Mesenchymal stem cell (in vitro differentiated cells and primary cell): ENCODE measurements at regions not wholly inside any gene's neighbourhood (a gene's known extent, or its start where the extent isn't known, plus 50 kb on each side); places are given as distances from the start of the nearest gene placed in this dataset.

Experiments
- DNase-seq: peaks from one replicate; pipeline ENCODE4 v3.0.0-alpha.2; 2013
- H2AFZ ChIP-seq: one replicate; pipeline ENCODE4 v1.6.1; 2013; ENCODE audit warnings: low read depth, mild to moderate bottlenecking, control low read depth, inconsistent platforms, low read length, moderate library complexity
- H2AK5ac ChIP-seq: 2 replicates; pipeline ENCODE4 v1.6.1; 2013; ENCODE audit warnings: low read length, moderate library complexity, mild to moderate bottlenecking, inconsistent platforms; ENCODE audit not compliant: severe bottlenecking
- H2BK120ac ChIP-seq: one replicate; pipeline ENCODE4 v1.6.1; 2013; ENCODE audit warnings: low read depth, mild to moderate bottlenecking, inconsistent platforms, low read length, moderate library complexity
- H2BK12ac ChIP-seq, 2 experiments: one replicate each; pipeline ENCODE4 v1.6.1; 2013; ENCODE audit warnings: inconsistent platforms in 2 of 2, low read length in 2 of 2, mild to moderate bottlenecking in 2 of 2, moderate library complexity in 2 of 2, control low read depth in 1 of 2
- H2BK15ac ChIP-seq: one replicate; pipeline ENCODE4 v1.6.1; 2013; ENCODE audit warnings: mild to moderate bottlenecking, low read depth, inconsistent platforms; ENCODE audit not compliant: poor library complexity, severe bottlenecking
- H2BK5ac ChIP-seq: 2 replicates; pipeline ENCODE4 v1.6.1; 2013; ENCODE audit warnings: low read depth, mild to moderate bottlenecking, low read length, control low read depth, inconsistent platforms; ENCODE audit not compliant: poor library complexity, severe bottlenecking
- H3K14ac ChIP-seq, 2 experiments: one replicate each; pipeline ENCODE4 v1.6.1; 2013; ENCODE audit warnings: inconsistent platforms in 2 of 2, low read length in 2 of 2, control low read depth in 1 of 2, mild to moderate bottlenecking in 1 of 2, moderate library complexity in 1 of 2
- H3K18ac ChIP-seq, 2 experiments: one replicate each; pipeline ENCODE4 v1.6.1; 2013; ENCODE audit warnings: inconsistent platforms in 2 of 2, low read length in 2 of 2, control low read depth in 1 of 2, low read depth in 1 of 2, mild to moderate bottlenecking in 1 of 2
- H3K23ac ChIP-seq, 2 experiments: one replicate each; pipeline ENCODE4 v1.6.1; 2013; ENCODE audit warnings: inconsistent platforms in 2 of 2, low read length in 2 of 2, mild to moderate bottlenecking in 2 of 2, moderate library complexity in 2 of 2, control low read depth in 1 of 2
- H3K27ac ChIP-seq: 2 replicates; pipeline ENCODE4 v1.5.1; 2013; ENCODE audit warnings: mild to moderate bottlenecking, moderate library complexity, low read length, control low read depth, inconsistent platforms; ENCODE audit not compliant: poor library complexity, severe bottlenecking
- H3K27me3 ChIP-seq, 2 experiments: 2 replicates each; pipeline versions ENCODE4 v1.6.1 to v1.7.0; 2013; ENCODE audit warnings: low read length in 2 of 2, mild to moderate bottlenecking in 2 of 2, moderate library complexity in 2 of 2, control low read depth in 1 of 2, inconsistent platforms in 1 of 2; ENCODE audit not compliant: control insufficient read depth in 1 of 2, insufficient read depth in 1 of 2
- H3K36me3 ChIP-seq, 2 experiments: 2 replicates each; pipeline versions ENCODE4 v1.6.1 to v1.7.0; 2013; ENCODE audit warnings: low read length in 2 of 2, control low read depth in 1 of 2, inconsistent platforms in 1 of 2, low read depth in 1 of 2, mild to moderate bottlenecking in 1 of 2; ENCODE audit not compliant: insufficient read depth in 2 of 2, control insufficient read depth in 1 of 2
- H3K4ac ChIP-seq, 2 experiments: one replicate each; pipeline ENCODE4 v1.6.1; 2013; ENCODE audit warnings: inconsistent platforms in 2 of 2, low read length in 2 of 2, mild to moderate bottlenecking in 2 of 2, moderate library complexity in 2 of 2, control low read depth in 1 of 2, low read depth in 1 of 2
- H3K4me1 ChIP-seq: 2 replicates; pipeline ENCODE4 v1.6.1; 2013; ENCODE audit warnings: low read depth, low read length, control low read depth; ENCODE audit not compliant: control insufficient read depth, insufficient read depth
- H3K4me2 ChIP-seq: 2 replicates; pipeline ENCODE4 v1.6.1; 2013; ENCODE audit warnings: low read length, mild to moderate bottlenecking, inconsistent platforms; ENCODE audit not compliant: poor library complexity, severe bottlenecking
- H3K4me3 ChIP-seq, 2 experiments: 2 replicates each; pipeline versions ENCODE4 v1.5.1 to v1.7.0; 2013; ENCODE audit warnings: low read length in 2 of 2, mild to moderate bottlenecking in 2 of 2, control low read depth in 1 of 2, low read depth in 1 of 2; ENCODE audit not compliant: insufficient read depth in 1 of 2
- H3K79me1 ChIP-seq: replicated peaks from 2 replicates; pipeline ENCODE4 v1.6.1; 2013; ENCODE audit warnings: mild to moderate bottlenecking, control low read depth, low read length, inconsistent platforms; ENCODE audit not compliant: poor library complexity, severe bottlenecking
- H3K9ac ChIP-seq: 2 replicates; pipeline ENCODE4 v1.7.0; 2013; ENCODE audit warnings: mild to moderate bottlenecking, low read length, moderate library complexity
- H3K9me3 ChIP-seq: 2 replicates; pipeline ENCODE4 v1.7.0; 2013; ENCODE audit warnings: mild to moderate bottlenecking, low read length; ENCODE audit not compliant: control insufficient read depth
- H4K8ac ChIP-seq: one replicate; pipeline ENCODE4 v1.6.1; 2013; ENCODE audit warnings: inconsistent platforms, mild to moderate bottlenecking, low read length, moderate library complexity
- H4K91ac ChIP-seq: one replicate; pipeline ENCODE4 v1.6.1; 2013; ENCODE audit warnings: mild to moderate bottlenecking, low read length, inconsistent platforms
- WGBS: methylation state at CpG from one replicate; pipeline ENCODE4 v1.1.7; 2013; ENCODE audit warnings: mixed read lengths; 5-methylcytosine and 5-hydroxymethylcytosine counted together

GRCh38 chr2:119104414-119104813 lies 54.1 kb downstream of the C1QL2 start:
- H2BK12ac ChIP-seq: no peak overlapping the region

GRCh38 chr2:119102964-119103363 lies 55.6 kb downstream of the C1QL2 start:
- Histone ChIP-seq H3K4ac (no peak overlapping the region), H3K18ac (no peak overlapping the region), H3K79me1 (no peaks in the 10 kb centered on the region), H3K36me3 (no peaks in the 10 kb centered on the region), H3K4me1 (no peaks in the 10 kb centered on the region), H4K91ac (no peak overlapping the region), H3K23ac (no peak overlapping the region), H2AK5ac (no peak overlapping the region), H2BK15ac (no peak overlapping the region), H3K4me2 (no peak overlapping the region), H3K9ac (no peak overlapping the region), H3K9me3 (peaks cover 11% of the 10 kb centered on the region), H2BK12ac (no peak overlapping the region), H2AFZ (no peak overlapping the region), H3K27me3 (no peaks in the 10 kb centered on the region), H3K14ac (no peak overlapping the region), H4K8ac (no peak overlapping the region), H3K4me3 (no peak overlapping the region), H3K27ac (no peak overlapping the region), H2BK5ac (no peak overlapping the region), H2BK120ac (no peak overlapping the region)
- no peak for DNase-seq

More at GRCh38 chr2:119104414-119104813, 54.1 kb downstream of the C1QL2 start:
- Histone ChIP-seq H2AFZ (no peak overlapping the region), H3K27ac (no peak overlapping the region), H3K36me3 (no peaks in the 10 kb centered on the region), H3K4me2 (no peak overlapping the region), H3K9me3 (peaks cover 11% of the 10 kb centered on the region), H4K8ac (no peak overlapping the region), H3K23ac (no peak overlapping the region), H4K91ac (no peak overlapping the region), H3K18ac (no peak overlapping the region), H3K4me3 (no peak overlapping the region), H3K9ac (no peak overlapping the region), H2AK5ac (no peak overlapping the region), H3K79me1 (no peaks in the 10 kb centered on the region), H2BK5ac (no peak overlapping the region), H2BK120ac (no peak overlapping the region), H3K14ac (no peak overlapping the region), H3K4me1 (no peaks in the 10 kb centered on the region), H2BK15ac (no peak overlapping the region), H3K27me3 (no peaks in the 10 kb centered on the region), H3K4ac (no peak overlapping the region)
- 14% methylated on average over 2 of the region's 2 CpGs for WGBS
- no peak for DNase-seq

- H3K27me3 ChIP-seq: peaks cover 0 to 26% of the 10 kb centered on the region in 2 experiments
Measured at GRCh38 chr2:119088416-119088815, 70.1 kb downstream of the C1QL2 start.

GRCh38 chr2:119086327-119086726 lies 72.2 kb downstream of the C1QL2 start:
- no peak for DNase-seq
- Histone ChIP-seq H3K27ac (no peak overlapping the region), H2BK120ac (no peak overlapping the region), H3K14ac (no peak overlapping the region), H3K23ac (no peak overlapping the region), H3K9ac (no peak overlapping the region), H3K4me3 (no peak overlapping the region), H3K9me3 (no peaks in the 10 kb centered on the region), H2AK5ac (no peak overlapping the region), H2BK5ac (no peak overlapping the region), H2BK12ac (no peak overlapping the region), H2AFZ (no peak overlapping the region), H4K91ac (no peak overlapping the region), H3K79me1 (no peaks in the 10 kb centered on the region), H3K4ac (no peak overlapping the region), H2BK15ac (no peak overlapping the region), H3K4me2 (no peak overlapping the region), H3K27me3 (peaks cover 0 to 27% of the 10 kb centered on the region in 2 experiments), H4K8ac (no peak overlapping the region), H3K18ac (no peak overlapping the region), H3K36me3 (no peaks in the 10 kb centered on the region), H3K4me1 (no peaks in the 10 kb centered on the region)
- 87% methylated on average over 8 of the region's 8 CpGs for WGBS

More at GRCh38 chr2:119088416-119088815, 70.1 kb downstream of the C1QL2 start:
- Histone ChIP-seq H3K4me2 (no peak overlapping the region), H2BK5ac (no peak overlapping the region), H2BK120ac (no peak overlapping the region), H3K4ac (no peak overlapping the region), H3K27ac (no peak overlapping the region), H3K4me1 (no peaks in the 10 kb centered on the region), H4K91ac (no peak overlapping the region), H3K14ac (no peak overlapping the region), H3K79me1 (no peaks in the 10 kb centered on the region), H3K36me3 (no peaks in the 10 kb centered on the region), H2BK15ac (no peak overlapping the region), H3K4me3 (no peak overlapping the region), H4K8ac (no peak overlapping the region), H2BK12ac (no peak overlapping the region), H3K23ac (no peak overlapping the region), H3K9ac (no peak overlapping the region), H2AK5ac (no peak overlapping the region), H2AFZ (no peak overlapping the region), H3K9me3 (no peaks in the 10 kb centered on the region), H3K18ac (no peak overlapping the region)
- no peak for DNase-seq
- 66% methylated on average over 1 of the region's 1 CpG for WGBS
